ENCODE measurements at regions not wholly inside any gene's neighbourhood (a gene's known extent, or its start where the extent isn't known, plus 50 kb on each side); places are given as distances from the start of the nearest gene placed in this dataset.

DNA sequence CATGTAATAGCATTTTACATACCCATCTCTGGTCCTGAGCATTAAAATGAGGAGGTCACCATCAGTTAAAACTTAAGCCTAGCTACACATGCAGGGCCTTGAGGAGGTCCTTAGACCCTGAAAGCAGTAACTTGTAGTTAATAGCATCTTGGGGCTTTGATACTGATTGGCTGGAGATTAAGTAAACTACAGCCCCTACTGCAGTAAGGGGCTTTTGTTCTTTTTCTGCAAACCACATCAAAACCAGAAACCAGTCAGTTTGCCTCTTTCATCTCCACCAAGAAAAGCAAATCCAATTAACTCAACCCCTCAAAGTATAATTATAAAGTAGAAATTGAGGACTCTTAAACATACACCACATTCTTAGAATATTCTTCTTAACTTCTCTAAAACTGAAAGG is 622.7 kb downstream of the ZPLD1 start:
- intact Hi-C loops (cut with DNase I), result no loop called here
- DNase-seq (no peak), FAIRE-seq (no peak)
- H3K27me3 ChIP-seq (ENCODE audit: control insufficient read depth, insufficient read depth, low read length), result no peaks in the 10 kb centered on the region
- no peak overlapping the region for H3K4me3 ChIP-seq (ENCODE audit: low read length in 3 of 3)
- H3K27ac ChIP-seq (ENCODE audit: low read depth in 2 of 2, low read length in 2 of 2), result no peak overlapping the region
- H3K4me1 ChIP-seq (ENCODE audit: control insufficient read depth in 2 of 3, insufficient read depth in 2 of 3, low read depth in 1 of 3, low read length in 3 of 3), result no peaks in the 10 kb centered on the region
- H3K36me3 ChIP-seq (ENCODE audit: control insufficient read depth in 2 of 3, insufficient read depth in 3 of 3, low read length in 3 of 3), result no peaks in the 10 kb centered on the region
- TF ChIP-seq, protein P1, sequence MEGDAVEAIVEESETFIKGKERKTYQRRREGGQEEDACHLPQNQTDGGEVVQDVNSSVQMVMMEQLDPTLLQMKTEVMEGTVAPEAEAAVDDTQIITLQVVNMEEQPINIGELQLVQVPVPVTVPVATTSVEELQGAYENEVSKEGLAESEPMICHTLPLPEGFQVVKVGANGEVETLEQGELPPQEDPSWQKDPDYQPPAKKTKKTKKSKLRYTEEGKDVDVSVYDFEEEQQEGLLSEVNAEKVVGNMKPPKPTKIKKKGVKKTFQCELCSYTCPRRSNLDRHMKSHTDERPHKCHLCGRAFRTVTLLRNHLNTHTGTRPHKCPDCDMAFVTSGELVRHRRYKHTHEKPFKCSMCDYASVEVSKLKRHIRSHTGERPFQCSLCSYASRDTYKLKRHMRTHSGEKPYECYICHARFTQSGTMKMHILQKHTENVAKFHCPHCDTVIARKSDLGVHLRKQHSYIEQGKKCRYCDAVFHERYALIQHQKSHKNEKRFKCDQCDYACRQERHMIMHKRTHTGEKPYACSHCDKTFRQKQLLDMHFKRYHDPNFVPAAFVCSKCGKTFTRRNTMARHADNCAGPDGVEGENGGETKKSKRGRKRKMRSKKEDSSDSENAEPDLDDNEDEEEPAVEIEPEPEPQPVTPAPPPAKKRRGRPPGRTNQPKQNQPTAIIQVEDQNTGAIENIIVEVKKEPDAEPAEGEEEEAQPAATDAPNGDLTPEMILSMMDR (IDR thresholded peaks at IDR 0.05; ENCODE audit: borderline replicate concordance, extremely low read depth, insufficient read depth), result no peak
- H3K9ac ChIP-seq (ENCODE audit: low read length in 3 of 3), result no peak overlapping the region
- no peaks in the 10 kb centered on the region for H3K9me3 ChIP-seq (ENCODE audit: control insufficient read depth in 2 of 3, insufficient read depth in 1 of 3, low read length in 3 of 3)

DNA sequence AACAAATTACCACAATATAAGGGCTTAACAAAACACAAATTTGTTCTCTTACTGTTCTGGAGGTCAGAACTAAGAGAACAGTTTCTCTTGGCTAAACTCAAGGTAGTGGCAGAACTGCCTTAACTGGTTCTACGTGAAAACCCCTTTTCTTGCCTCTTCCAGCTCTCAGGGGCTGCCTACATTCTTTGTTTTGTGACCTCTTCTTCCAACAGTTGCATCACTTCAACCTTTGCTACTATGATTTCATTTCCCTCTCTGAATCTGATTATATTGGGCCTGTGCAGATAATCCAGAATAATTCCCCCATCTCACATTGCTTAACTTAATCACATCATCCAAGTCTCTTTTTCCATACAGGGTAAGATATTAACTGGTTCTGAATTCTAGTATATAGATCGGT is 624.6 kb downstream of the ZPLD1 start:
- no peaks in the 10 kb centered on the region for H3K4me1 ChIP-seq (ENCODE audit: control insufficient read depth in 2 of 3, insufficient read depth in 2 of 3, low read depth in 1 of 3, low read length in 3 of 3)
- no peak overlapping the region for H3K27ac ChIP-seq (ENCODE audit: low read depth in 2 of 2, low read length in 2 of 2)
- no peaks in the 10 kb centered on the region for H3K36me3 ChIP-seq (ENCODE audit: control insufficient read depth in 2 of 3, insufficient read depth in 3 of 3, low read length in 3 of 3)
- DNase-seq, result peak in 3 of 5 donors; percentile 12 to 39 (median 30)
- TF ChIP-seq, protein P1 (IDR thresholded peaks at IDR 0.05; ENCODE audit: borderline replicate concordance, extremely low read depth, insufficient read depth), result no peak
- no peak for FAIRE-seq
- H3K4me3 ChIP-seq (ENCODE audit: low read length in 3 of 3), result no peak overlapping the region
- H3K9ac ChIP-seq (ENCODE audit: low read length in 3 of 3), result no peak overlapping the region
- H3K9me3 ChIP-seq (ENCODE audit: control insufficient read depth in 2 of 3, insufficient read depth in 1 of 3, low read length in 3 of 3), result no peaks in the 10 kb centered on the region
- intact Hi-C loops (cut with DNase I), result no loop called here
- no peaks in the 10 kb centered on the region for H3K27me3 ChIP-seq (ENCODE audit: control insufficient read depth, insufficient read depth, low read length)

DNA sequence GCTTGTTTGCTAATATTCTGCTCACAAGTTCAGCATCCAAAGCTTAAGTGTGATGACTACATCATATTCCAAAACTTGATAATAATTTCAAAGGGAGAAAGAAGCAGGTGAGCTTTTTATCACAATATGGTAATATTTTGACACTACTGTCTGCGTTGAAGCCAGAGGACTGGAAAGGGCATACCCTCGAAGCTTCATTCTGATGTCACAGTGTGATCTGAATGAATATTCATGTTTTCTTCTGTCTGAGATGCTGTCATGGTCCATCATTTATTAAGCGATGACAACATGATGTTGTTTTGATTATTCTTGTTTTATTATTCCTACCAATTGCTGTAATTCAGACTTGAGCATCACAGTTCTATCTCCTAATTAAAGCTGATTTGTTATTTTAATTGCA is 625.4 kb downstream of the ZPLD1 start:
- no peaks in the 10 kb centered on the region for H3K9me3 ChIP-seq (ENCODE audit: control insufficient read depth in 2 of 3, insufficient read depth in 1 of 3, low read length in 3 of 3)
- TF ChIP-seq, protein P1 (IDR thresholded peaks at IDR 0.05; ENCODE audit: borderline replicate concordance, extremely low read depth, insufficient read depth), result no peak
- no peak overlapping the region for H3K9ac ChIP-seq (ENCODE audit: low read length in 3 of 3)
- H3K27ac ChIP-seq (ENCODE audit: low read depth in 2 of 2, low read length in 2 of 2), result no peak overlapping the region
- H3K36me3 ChIP-seq (ENCODE audit: control insufficient read depth in 2 of 3, insufficient read depth in 3 of 3, low read length in 3 of 3), result no peaks in the 10 kb centered on the region
- intact Hi-C loops (cut with DNase I), result no loop called here
- no peak overlapping the region for H3K4me3 ChIP-seq (ENCODE audit: low read length in 3 of 3)
- DNase-seq (no peak), FAIRE-seq (no peak)
- H3K4me1 ChIP-seq (ENCODE audit: control insufficient read depth in 2 of 3, insufficient read depth in 2 of 3, low read depth in 1 of 3, low read length in 3 of 3), result no peaks in the 10 kb centered on the region
- no peaks in the 10 kb centered on the region for H3K27me3 ChIP-seq (ENCODE audit: control insufficient read depth, insufficient read depth, low read length)

DNA sequence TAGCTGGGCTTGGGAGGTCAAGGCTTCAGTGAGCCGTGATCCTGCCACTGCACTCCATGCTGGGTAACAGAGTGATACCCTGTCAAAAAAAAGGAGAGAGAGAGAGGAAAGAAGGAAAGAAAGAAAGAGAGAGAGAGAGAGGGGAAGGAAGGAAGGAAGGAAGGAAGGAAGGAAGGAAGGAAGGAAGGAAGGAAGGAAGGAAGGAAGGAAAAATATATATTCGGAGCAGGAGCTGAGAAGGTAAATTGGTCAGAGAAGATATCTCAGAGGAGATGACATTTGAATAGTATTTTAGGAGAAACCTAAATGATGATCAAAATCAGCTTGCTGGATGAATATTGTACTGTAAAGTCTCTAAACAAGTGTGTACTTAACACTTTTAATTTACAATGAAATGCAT is 633.1 kb downstream of the ZPLD1 start:
- intact Hi-C loops (cut with DNase I), result no loop called here
- FAIRE-seq (no peak), DNase-seq (no peak)
- Histone ChIP-seq H3K27me3 (ENCODE audit: control insufficient read depth, insufficient read depth, low read length) (no peaks in the 10 kb centered on the region), H3K27ac (ENCODE audit: low read depth in 2 of 2, low read length in 2 of 2) (no peak overlapping the region), H3K4me3 (ENCODE audit: low read length in 3 of 3) (no peak overlapping the region), H3K9ac (ENCODE audit: low read length in 3 of 3) (no peak overlapping the region), H3K9me3 (ENCODE audit: control insufficient read depth in 2 of 3, insufficient read depth in 1 of 3, low read length in 3 of 3) (no peaks in the 10 kb centered on the region), H3K4me1 (ENCODE audit: control insufficient read depth in 2 of 3, insufficient read depth in 2 of 3, low read depth in 1 of 3, low read length in 3 of 3) (no peaks in the 10 kb centered on the region), H3K36me3 (ENCODE audit: control insufficient read depth in 2 of 3, insufficient read depth in 3 of 3, low read length in 3 of 3) (no peaks in the 10 kb centered on the region)
- TF ChIP-seq, protein P1 (IDR thresholded peaks at IDR 0.05; ENCODE audit: borderline replicate concordance, extremely low read depth, insufficient read depth), result no peak
